ENCODE measurements at regions not wholly inside any gene's neighbourhood (a gene's known extent, or its start where the extent isn't known, plus 50 kb on each side); places are given as distances from the start of the nearest gene placed in this dataset.

DNA sequence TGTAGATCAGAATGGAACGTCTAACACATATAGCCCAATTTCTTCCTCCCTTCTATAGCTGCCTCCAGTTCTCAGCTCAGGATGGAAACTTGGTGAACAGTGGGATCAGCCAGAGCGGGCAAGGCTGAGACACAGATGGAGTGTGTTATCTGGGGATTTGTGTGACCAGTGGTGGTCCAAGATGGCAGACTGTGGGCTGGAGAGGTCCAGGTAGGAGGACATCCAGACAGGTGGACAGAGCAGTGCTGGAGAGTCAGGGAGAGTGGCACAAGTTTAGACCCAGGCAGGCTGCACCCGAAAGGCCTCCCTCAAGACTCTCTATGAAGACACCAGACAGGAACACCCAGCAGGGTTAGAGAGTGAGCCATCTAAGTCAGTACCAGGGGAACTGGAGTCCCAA, 116.1 kb upstream of the CPSF6 start:
- H3K4me3 ChIP-seq: no peak overlapping the region
- no peak for ATAC-seq
- no peaks in the 10 kb centered on the region for H3K4me1 ChIP-seq
- no peaks in the 10 kb centered on the region for H3K9me3 ChIP-seq
- TF ChIP-seq, protein P1, sequence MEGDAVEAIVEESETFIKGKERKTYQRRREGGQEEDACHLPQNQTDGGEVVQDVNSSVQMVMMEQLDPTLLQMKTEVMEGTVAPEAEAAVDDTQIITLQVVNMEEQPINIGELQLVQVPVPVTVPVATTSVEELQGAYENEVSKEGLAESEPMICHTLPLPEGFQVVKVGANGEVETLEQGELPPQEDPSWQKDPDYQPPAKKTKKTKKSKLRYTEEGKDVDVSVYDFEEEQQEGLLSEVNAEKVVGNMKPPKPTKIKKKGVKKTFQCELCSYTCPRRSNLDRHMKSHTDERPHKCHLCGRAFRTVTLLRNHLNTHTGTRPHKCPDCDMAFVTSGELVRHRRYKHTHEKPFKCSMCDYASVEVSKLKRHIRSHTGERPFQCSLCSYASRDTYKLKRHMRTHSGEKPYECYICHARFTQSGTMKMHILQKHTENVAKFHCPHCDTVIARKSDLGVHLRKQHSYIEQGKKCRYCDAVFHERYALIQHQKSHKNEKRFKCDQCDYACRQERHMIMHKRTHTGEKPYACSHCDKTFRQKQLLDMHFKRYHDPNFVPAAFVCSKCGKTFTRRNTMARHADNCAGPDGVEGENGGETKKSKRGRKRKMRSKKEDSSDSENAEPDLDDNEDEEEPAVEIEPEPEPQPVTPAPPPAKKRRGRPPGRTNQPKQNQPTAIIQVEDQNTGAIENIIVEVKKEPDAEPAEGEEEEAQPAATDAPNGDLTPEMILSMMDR (IDR thresholded peaks at IDR 0.05 in 4 of 5, conservative IDR thresholded peaks at IDR 0.05 in 1 of 5): no peak
- no peak for TF ChIP-seq POLR2A (IDR thresholded peaks at IDR 0.05)
- no peak for DNase-seq
- in situ Hi-C loops (cut with MboI; ENCODE audit: low sequenced_read_pairs in 4 of 4): no loop called here
- no peaks in the 10 kb centered on the region for H3K36me3 ChIP-seq
- no peaks in the 10 kb centered on the region for H3K27me3 ChIP-seq
- no peak overlapping the region for H3K27ac ChIP-seq
- intact Hi-C loops (cut with DNase I; ENCODE audit: low total_unique reads): no loop called here

DNA sequence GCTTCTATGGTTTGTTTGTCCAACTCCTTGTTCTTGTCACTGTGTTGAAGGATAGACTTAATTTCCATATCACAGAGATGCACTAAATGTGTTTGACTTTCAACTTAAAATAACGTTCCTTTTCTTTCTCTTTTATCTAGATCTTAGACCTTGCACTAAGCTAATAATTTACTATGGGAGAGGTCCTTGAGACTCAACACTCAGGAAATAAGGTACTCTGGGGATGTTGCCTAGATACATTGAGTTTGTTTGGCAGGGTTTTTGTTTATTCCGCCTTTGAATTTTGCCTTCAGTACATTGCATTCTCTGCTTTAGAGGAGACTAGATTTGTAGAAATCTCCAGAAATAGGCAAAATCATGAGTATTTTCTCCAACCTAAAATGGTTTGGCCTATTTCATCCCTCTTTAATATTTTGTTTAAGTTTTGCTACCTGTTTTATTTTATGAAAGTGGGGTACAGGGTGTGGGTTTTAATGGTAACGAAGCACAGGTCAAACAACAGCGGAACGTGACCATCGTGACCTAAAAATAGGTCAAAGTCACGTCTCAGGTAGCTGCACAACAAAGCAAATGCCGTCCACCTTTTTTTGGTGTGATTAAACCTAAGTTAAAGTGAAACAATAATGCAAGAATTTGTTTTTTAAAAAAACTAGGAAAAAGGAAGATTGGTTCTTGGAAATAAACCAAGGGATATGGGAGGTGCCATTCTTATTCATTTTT, 115.3 kb upstream of the CPSF6 start:
- in situ Hi-C loops (cut with MboI; ENCODE audit: low sequenced_read_pairs in 4 of 4) (no loop called here), intact Hi-C loops (cut with DNase I; ENCODE audit: low total_unique reads) (no loop called here)

DNA sequence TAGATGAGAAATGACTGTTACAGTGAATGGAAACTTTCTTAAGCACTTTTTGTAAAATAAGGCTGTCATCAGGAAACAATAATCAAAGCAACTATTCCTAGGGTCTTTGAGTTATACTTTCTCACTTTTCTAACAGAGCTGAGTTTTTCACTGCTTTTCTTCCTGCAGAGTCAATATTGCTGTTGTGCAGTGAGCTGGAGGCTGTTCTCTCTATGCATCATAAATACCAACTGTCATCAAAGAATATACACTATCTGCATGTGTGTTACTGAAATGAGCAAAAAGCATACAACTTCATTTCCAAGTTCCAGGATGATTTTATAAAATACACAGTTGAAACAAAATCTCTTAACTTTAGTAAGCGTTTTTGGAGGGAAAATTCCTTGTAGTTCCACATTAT, 110.4 kb upstream of the CPSF6 start:
- no peaks in the 10 kb centered on the region for H3K36me3 ChIP-seq
- H3K27ac ChIP-seq: no peak overlapping the region
- DNase-seq: no peak
- TF ChIP-seq, protein P1 (IDR thresholded peaks at IDR 0.05 in 4 of 5, conservative IDR thresholded peaks at IDR 0.05 in 1 of 5): no peak
- TF ChIP-seq POLR2A (IDR thresholded peaks at IDR 0.05): no peak
- intact Hi-C loops (cut with DNase I; ENCODE audit: low total_unique reads) (no loop called here), in situ Hi-C loops (cut with MboI; ENCODE audit: low sequenced_read_pairs in 4 of 4) (no loop called here)
- no peak for ATAC-seq
- H3K4me1 ChIP-seq: no peaks in the 10 kb centered on the region
- no peaks in the 10 kb centered on the region for H3K27me3 ChIP-seq
- H3K9me3 ChIP-seq: no peaks in the 10 kb centered on the region
- H3K4me3 ChIP-seq: no peak overlapping the region

More for the DNA sequence above, 115.3 kb upstream of the CPSF6 start:
- no peak overlapping the region for H3K4me3 ChIP-seq
- no peaks in the 10 kb centered on the region for H3K9me3 ChIP-seq
- no peaks in the 10 kb centered on the region for H3K36me3 ChIP-seq
- H3K27me3 ChIP-seq: no peaks in the 10 kb centered on the region
- TF ChIP-seq, protein P1 (IDR thresholded peaks at IDR 0.05 in 4 of 5, conservative IDR thresholded peaks at IDR 0.05 in 1 of 5): no peak
- TF ChIP-seq POLR2A (IDR thresholded peaks at IDR 0.05): no peak
- DNase-seq: no peak
- H3K27ac ChIP-seq: no peak overlapping the region
- H3K4me1 ChIP-seq: no peaks in the 10 kb centered on the region
- ATAC-seq: no peak

DNA sequence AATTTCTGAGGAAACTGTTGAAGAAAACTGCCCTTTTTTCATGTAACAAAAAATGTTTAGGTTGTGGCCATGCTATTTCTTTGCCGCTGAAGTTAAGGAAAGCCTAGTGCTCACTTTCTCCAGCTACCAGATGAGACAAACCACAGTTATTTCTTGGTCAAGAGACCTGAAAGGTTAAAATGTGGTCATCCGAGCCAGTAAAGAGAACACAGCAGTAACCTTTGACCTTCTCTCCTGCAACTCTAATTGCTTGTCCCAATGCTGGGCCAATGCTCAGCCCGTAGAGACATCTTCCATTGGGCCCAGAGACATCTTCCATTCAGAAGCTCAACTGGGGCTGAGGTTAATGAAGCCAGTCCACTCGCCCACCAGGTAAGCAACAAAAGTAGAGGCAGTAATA, 109.8 kb upstream of the CPSF6 start:
- no peak overlapping the region for H3K4me3 ChIP-seq
- intact Hi-C loops (cut with DNase I; ENCODE audit: low total_unique reads): no loop called here
- in situ Hi-C loops (cut with MboI; ENCODE audit: low sequenced_read_pairs in 4 of 4): no loop called here
- no peaks in the 10 kb centered on the region for H3K27me3 ChIP-seq
- DNase-seq (no peak), ATAC-seq (no peak)
- no peaks in the 10 kb centered on the region for H3K9me3 ChIP-seq
- H3K36me3 ChIP-seq: no peaks in the 10 kb centered on the region
- no peaks in the 10 kb centered on the region for H3K4me1 ChIP-seq
- no peak for TF ChIP-seq POLR2A (IDR thresholded peaks at IDR 0.05)
- TF ChIP-seq, protein P1 (IDR thresholded peaks at IDR 0.05 in 4 of 5, conservative IDR thresholded peaks at IDR 0.05 in 1 of 5): no peak
- H3K27ac ChIP-seq: no peak overlapping the region

DNA sequence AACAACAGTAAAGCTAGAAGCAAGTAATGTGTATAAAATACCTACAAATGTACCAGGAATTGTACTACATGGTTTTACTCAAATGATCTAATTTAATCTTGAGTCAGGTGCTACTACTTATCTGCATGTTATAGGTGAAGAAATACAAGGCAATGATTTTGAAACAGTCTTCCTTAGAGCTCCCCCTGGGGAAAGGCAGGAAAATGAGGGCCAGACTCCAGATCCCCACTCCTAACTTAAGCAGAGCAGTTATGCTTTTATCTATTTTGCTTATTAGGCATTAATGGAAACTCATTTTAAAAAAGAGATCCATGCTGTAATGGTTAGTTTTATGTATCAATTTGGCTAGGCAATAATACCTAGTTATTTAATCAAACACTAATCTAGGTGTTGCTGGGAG, 109.3 kb upstream of the CPSF6 start:
- TF ChIP-seq, protein P1 (IDR thresholded peaks at IDR 0.05 in 4 of 5, conservative IDR thresholded peaks at IDR 0.05 in 1 of 5): no peak
- no peak for TF ChIP-seq POLR2A (IDR thresholded peaks at IDR 0.05)
- Histone ChIP-seq H3K9me3 (no peaks in the 10 kb centered on the region), H3K27ac (no peak overlapping the region), H3K4me3 (no peak overlapping the region), H3K4me1 (no peaks in the 10 kb centered on the region), H3K27me3 (no peaks in the 10 kb centered on the region), H3K36me3 (no peaks in the 10 kb centered on the region)
- in situ Hi-C loops (cut with MboI; ENCODE audit: low sequenced_read_pairs in 4 of 4) (no loop called here), intact Hi-C loops (cut with DNase I; ENCODE audit: low total_unique reads) (no loop called here)
- DNase-seq (no peak), ATAC-seq (no peak)
